ENCODE measurements at regions not wholly inside any gene's neighbourhood (a gene's known extent, or its start where the extent isn't known, plus 50 kb on each side); places are given as distances from the start of the nearest gene placed in this dataset.
"Not testable (repeated sequence)": the region's sequence is repeated elsewhere in the genome, so short reads cannot be mapped to it uniquely, and the experiment has no call there.

GRCh38 chr5:5880077-5880763, 457.7 kb downstream of the ICE1 start:
- no peak for DNase-seq

GRCh38 chr5:5857396-5857795, 434.9 kb downstream of the ICE1 start:
- DNase-seq, result no peak

DNA sequence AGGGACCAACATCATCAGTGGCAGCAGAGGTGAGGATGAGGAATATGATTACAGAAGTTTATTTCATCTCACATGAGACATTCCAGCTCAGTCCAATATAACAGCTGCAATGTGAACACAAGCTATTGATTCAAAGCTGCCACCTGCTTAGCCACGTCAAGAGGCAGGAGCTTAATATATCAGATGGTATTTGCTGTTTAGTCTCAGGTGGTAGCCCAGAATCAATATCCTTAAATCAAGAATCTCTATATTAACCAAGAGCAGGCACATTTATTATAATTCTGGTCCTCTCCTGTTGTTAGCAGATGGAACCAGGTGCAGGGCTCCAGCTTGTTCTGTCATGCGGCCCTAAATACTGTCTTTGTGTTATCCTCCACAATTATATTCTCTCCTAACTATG, 431.6 kb downstream of the ICE1 start:
- no peak for DNase-seq

DNA sequence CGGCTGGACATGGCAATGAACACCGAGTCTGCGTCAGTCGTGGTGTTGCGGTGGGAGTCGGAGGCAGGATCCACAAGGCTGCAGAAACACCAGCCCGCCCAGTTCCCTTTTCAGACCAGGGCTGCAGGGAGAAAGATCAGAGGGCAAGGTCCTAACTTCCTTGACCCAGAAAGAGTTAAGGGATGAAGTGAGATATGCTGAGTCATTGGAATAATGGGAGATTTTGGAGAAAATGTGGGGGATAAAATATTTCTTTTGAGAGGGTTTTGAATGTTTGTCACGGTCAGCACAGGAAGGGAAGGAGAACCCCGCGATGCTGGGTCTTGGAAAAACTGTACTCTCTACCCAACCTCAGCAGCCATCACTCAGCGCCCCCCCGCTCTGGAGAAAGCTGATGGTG, 416.0 kb downstream of the ICE1 start:
- no peak for DNase-seq

GRCh38 chr5:5831622-5832021, 409.1 kb downstream of the ICE1 start:
- not testable (repeated sequence) for DNase-seq

DNA sequence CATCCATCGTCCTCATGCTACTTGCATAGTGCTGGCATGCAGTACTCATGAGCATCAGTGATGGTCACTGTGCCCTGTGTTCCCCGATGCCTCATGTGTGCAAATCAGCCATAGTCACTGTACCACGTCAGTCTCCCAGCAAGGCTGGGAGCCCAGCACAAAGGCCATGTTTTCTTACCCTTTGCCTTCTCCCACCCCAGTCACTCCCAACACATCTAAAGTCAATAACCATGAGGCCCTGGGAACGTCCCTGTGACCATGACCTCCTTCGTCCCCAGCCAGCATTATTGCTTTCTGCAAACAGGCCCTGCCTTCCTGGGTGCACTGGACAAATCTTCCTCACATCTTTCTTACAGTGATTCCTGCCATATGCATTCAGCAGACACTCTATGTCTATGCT, 406.1 kb downstream of the ICE1 start:
- no peak for DNase-seq

- DNase-seq, result no peak
These were observed 404.4 kb downstream of the ICE1 start for GRCh38 chr5:5826911-5827310.

DNA sequence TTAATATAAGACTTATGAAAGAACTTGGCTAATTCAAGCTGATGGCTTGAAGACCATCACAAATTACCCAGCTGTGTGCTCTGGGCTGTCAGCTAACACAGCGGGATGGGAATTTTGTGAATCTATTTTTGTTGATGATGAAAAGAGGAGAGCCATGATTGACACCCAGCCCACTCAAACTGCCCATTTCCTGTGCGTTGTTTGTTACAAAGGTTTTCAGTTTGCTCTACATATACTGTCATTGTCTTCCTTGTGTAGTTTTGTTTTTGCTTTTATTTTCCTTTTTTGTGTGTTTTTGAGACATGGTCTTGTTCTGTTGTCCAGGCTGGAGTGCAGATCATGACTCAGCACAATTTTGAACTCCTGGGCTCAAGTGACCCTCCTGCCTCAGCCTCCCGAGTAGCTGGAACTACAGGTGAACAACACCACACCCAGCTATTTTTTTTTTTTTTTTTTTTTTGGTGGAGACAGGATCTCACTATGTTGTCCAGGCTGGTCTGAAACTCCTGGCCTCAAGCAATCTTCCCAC, 400.3 kb downstream of the ICE1 start:
- DNase-seq, result no peak

GRCh38 chr5:5816960-5817359, 394.5 kb downstream of the ICE1 start:
- no peak for DNase-seq

DNA sequence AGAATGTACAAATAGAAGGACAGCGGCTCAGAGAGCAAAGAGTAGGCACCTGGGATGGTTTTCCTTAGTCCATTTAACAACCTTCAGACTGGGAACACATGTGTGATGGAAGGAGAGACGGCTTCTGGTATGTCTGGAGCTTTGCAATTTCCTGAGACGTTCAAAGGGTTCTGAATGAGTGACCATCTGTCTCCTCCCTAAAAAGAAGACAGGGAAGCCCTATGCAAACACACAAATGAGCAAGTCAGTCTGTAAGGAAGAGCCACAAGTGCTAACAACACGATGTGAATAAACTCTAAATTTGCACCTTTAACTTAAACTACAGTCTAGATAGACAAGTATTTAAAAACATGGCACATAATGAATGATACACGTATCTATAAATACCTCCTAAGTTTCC, 391.0 kb downstream of the ICE1 start:
- DNase-seq, result no peak

DNA sequence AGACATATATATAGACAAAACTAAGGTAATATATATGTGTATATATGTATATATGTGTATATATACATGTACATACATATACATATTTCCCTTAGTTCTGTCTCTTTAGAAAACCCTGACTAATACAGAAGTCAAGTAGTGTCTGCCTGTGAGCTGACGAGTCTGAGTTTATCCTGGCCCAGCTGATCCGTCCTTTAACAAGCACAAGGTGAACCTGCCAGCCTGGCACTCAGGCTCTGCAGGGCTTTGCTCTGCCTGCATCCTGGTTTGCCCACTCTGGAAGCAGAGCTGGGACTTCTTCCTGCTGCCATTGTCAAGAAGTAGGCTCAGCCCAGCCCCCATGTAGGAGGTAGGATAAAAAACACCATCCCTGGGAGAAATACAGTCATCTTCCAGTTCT, 388.0 kb downstream of the ICE1 start:
- no peak for DNase-seq

- no peak for DNase-seq
These were observed 383.4 kb downstream of the ICE1 start for GRCh38 chr5:5805916-5806315.

- DNase-seq, result no peak
These were observed 382.2 kb downstream of the ICE1 start for GRCh38 chr5:5804478-5805233.

GRCh38 chr5:5800801-5801761, 378.6 kb downstream of the ICE1 start:
- DNase-seq, result no peak

- no peak for DNase-seq
These were observed 377.3 kb downstream of the ICE1 start for GRCh38 chr5:5799826-5800225.

- no peak for DNase-seq
These were observed 376.8 kb downstream of the ICE1 start for GRCh38 chr5:5799229-5799628.

DNA sequence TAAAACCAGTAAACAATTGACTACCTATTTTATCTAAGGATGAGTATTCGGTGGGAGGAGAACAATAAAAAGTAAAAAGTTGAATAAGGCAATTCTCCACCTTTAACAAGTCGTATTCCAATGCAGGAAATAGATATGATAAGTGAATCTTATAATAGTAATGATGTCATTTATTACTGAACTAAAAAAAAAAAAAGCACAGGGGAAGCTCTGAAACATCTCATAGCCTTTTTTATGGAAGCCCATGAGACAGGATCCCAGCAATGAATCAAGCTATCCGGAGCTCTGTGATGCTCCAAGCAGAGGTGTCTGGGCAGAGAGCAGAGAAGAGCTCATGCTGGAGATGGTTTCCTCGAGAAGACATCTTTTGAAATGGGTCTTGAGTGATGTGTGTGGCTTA, 376.0 kb downstream of the ICE1 start:
- DNase-seq, result no peak

- DNase-seq, result no peak
These were observed 375.6 kb downstream of the ICE1 start for GRCh38 chr5:5798041-5798440.

- no peak for DNase-seq
These were observed 372.7 kb downstream of the ICE1 start for GRCh38 chr5:5795074-5795771.

GRCh38 chr5:5794118-5794560, 371.7 kb downstream of the ICE1 start:
- DNase-seq, result no peak

- no peak for DNase-seq
These were observed 371.0 kb downstream of the ICE1 start for GRCh38 chr5:5793242-5794117.
